Osteocyte (in vitro differentiated cells): ENCODE measurements at regions not wholly inside any gene's neighbourhood (a gene's known extent, or its start where the extent isn't known, plus 50 kb on each side); places are given as distances from the start of the nearest gene placed in this dataset.

Source experiments
- DNase-seq: peaks from one replicate; pipeline ENCODE4 v3.0.0; 2021; ENCODE audit warnings: mixed read lengths; ENCODE audit not compliant: unreplicated experiment; ENCODE audit errors: extremely low spot score
- H3K27ac Mint-ChIP-seq: one replicate; pipeline ENCODE4 v1.8.0; 2021; ENCODE audit warnings: mild to moderate bottlenecking, mixed read lengths; ENCODE audit not compliant: unreplicated experiment
- H3K27me3 Mint-ChIP-seq: one replicate; pipeline ENCODE4 v1.8.0; 2021; ENCODE audit warnings: mixed read lengths; ENCODE audit not compliant: unreplicated experiment
- H3K36me3 Mint-ChIP-seq: one replicate; pipeline ENCODE4 v1.8.0; 2021; ENCODE audit warnings: mixed read lengths; ENCODE audit not compliant: unreplicated experiment
- H3K4me1 Mint-ChIP-seq: one replicate; pipeline ENCODE4 v1.8.0; 2021; ENCODE audit warnings: mixed read lengths; ENCODE audit not compliant: unreplicated experiment
- H3K4me3 Mint-ChIP-seq: one replicate; pipeline ENCODE4 v1.8.0; 2021; ENCODE audit warnings: mild to moderate bottlenecking, moderate library complexity, mixed read lengths; ENCODE audit not compliant: unreplicated experiment
- H3K9me3 Mint-ChIP-seq: one replicate; pipeline ENCODE4 v1.8.0; 2021; ENCODE audit warnings: mixed read lengths; ENCODE audit not compliant: unreplicated experiment
- TF ChIP-seq, protein P1 (sequence below): fragments of 200-600 bp; sonication (generic); IDR thresholded peaks from 2 replicates; pipeline ENCODE4 v1.5.0; 2021; ENCODE audit warnings: antibody characterized with exemption, mild to moderate bottlenecking, moderate library complexity

DNA sequence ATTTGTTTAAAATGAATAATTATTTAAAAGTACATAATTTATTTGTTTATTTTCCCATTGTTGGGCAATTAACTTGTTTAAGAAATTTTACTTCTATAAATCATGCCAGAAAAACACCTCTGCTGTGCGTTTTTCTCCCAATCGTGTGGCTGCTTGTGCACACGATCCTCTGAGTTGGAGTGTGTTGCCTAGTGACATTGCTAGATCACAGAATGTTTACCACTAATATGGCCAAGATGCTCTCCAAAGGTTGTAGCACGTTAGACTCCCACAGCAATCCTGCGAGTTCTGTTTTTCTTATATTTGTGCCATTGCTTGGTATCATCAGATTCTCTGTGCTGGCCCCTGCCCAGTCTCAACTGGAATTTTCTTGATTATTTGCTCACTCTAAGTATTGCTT lies 207.1 kb upstream of the ADCY1 start:
- TF ChIP-seq, protein P1, sequence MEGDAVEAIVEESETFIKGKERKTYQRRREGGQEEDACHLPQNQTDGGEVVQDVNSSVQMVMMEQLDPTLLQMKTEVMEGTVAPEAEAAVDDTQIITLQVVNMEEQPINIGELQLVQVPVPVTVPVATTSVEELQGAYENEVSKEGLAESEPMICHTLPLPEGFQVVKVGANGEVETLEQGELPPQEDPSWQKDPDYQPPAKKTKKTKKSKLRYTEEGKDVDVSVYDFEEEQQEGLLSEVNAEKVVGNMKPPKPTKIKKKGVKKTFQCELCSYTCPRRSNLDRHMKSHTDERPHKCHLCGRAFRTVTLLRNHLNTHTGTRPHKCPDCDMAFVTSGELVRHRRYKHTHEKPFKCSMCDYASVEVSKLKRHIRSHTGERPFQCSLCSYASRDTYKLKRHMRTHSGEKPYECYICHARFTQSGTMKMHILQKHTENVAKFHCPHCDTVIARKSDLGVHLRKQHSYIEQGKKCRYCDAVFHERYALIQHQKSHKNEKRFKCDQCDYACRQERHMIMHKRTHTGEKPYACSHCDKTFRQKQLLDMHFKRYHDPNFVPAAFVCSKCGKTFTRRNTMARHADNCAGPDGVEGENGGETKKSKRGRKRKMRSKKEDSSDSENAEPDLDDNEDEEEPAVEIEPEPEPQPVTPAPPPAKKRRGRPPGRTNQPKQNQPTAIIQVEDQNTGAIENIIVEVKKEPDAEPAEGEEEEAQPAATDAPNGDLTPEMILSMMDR = no peak
- no peak for DNase-seq
- H3K9me3 Mint-ChIP-seq = no peaks in the 10 kb centered on the region
- H3K36me3 Mint-ChIP-seq = no peaks in the 10 kb centered on the region
- H3K4me1 Mint-ChIP-seq = no peaks in the 10 kb centered on the region
- peaks cover 7% of the 10 kb centered on the region for H3K27me3 Mint-ChIP-seq
- H3K27ac Mint-ChIP-seq = no peak overlapping the region
- H3K4me3 Mint-ChIP-seq = no peak overlapping the region

DNA sequence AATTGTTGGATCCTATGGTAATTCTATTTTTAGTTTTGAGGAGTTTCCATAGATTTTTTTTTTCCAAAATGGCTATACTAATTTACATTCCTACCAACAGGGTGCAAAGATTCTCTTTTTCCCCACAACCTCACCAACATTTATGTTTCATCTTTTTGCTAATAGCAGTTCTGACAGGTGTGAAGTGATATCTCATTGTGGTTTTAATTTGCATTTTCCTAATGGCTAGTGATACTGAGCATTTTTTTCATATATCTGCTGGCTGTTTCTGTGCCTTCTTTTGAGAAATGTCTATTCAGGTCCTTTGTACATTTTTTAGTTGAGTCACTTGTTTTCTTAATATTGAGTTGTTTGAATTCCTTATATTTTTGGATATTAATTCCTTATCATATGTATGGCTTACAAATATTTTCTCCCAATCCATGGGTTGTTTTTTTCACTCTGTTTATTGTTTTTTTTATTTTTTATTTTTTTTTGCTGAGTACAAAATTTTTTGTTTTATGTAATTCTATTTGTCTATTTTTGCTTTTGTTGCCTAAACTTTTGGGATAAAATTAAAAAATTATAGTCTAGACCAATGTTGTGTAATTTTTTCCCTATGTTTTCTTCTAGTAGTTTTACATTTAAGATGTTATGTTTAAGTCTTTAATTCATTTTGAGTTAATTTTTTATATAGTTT lies 205.9 kb upstream of the ADCY1 start:
- Mint-ChIP-seq H3K27ac (no peak overlapping the region), H3K36me3 (no peaks in the 10 kb centered on the region), H3K9me3 (no peaks in the 10 kb centered on the region), H3K4me1 (no peaks in the 10 kb centered on the region), H3K4me3 (no peak overlapping the region), H3K27me3 (peaks cover 7% of the 10 kb centered on the region)
- TF ChIP-seq, protein P1 = no peak
- DNase-seq = no peak

DNA sequence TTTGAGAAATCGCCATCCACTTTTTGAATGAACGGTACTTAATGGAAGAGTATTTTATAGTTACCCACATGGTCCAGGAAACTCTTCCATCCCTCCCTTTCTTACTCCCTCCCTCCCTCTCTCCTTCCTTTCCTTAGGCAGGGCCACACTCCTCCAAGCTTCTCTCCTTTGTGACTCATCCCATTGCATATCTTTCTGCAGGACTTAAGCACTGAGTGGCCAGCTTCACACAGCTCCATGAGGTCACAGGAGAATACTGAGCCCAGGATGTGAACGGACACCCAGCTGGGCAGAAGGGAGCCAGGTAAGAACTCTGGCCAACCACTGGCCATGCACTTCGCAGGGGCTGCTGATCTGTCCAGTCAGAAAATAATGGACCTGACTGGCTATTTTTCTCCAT lies 189.7 kb upstream of the ADCY1 start:
- H3K27ac Mint-ChIP-seq = no peak overlapping the region
- TF ChIP-seq, protein P1 = no peak
- H3K4me3 Mint-ChIP-seq = no peak overlapping the region
- no peaks in the 10 kb centered on the region for H3K27me3 Mint-ChIP-seq
- H3K4me1 Mint-ChIP-seq = no peaks in the 10 kb centered on the region
- no peaks in the 10 kb centered on the region for H3K9me3 Mint-ChIP-seq
- DNase-seq = no peak
- no peaks in the 10 kb centered on the region for H3K36me3 Mint-ChIP-seq

DNA sequence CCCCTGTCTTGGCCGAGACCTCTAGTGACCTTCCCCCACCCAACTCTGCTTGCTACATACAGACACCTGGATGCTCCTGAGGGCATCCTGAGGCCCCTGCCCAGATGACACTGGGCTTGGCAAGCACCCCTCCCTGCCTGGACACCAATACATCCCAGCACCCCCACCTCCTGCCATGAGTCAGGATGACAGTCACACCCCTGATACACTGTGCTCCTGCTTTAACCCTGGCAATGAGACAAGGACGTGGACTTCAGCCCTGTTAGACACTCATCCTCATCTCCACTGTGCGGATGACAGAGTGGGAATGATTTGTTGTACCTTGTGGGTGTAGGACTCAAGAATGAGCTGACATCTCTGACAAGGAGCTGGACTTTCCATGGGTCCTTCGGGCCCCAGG lies 186.3 kb upstream of the ADCY1 start:
- Mint-ChIP-seq H3K4me3 (no peak overlapping the region), H3K27ac (no peak overlapping the region), H3K9me3 (no peaks in the 10 kb centered on the region), H3K27me3 (no peaks in the 10 kb centered on the region), H3K4me1 (no peaks in the 10 kb centered on the region), H3K36me3 (no peaks in the 10 kb centered on the region)
- no peak for DNase-seq
- TF ChIP-seq, protein P1 = no peak

DNA sequence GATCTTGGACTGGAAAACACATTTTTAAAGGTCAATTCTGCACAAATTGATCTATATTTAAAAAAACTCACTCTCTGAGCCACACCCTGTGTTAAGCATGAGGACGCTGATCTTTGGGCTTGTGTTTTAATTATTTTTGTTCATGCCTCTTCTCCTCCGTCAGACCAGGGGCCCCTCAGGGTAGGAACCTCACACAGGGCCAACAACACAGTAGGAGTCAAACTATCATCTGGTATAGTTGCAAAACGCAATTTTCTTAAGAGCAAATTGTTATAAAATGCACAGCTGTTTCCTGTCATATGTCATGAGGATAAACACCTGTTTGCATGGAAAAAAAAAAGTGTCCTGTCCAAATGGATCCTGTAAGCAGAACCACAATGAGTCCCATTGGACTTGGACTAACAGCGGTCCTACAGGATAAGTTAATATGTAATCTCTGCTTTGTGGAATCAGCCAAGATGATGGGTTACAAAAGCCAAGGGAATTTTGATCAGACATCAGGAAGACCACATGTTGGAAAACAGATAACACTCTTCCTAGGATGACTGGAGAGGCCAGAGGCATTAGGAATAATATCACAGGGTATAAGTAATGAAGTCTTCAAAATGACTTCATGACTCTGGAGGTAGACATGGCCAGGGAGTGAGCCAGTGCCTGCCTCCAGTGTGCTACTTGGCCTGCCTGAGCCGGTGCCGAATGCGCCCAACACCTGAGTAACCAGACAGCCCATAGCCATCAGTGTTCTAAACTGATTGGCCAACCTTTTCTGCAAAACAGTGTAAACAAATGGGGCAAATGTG lies 184.9 kb upstream of the ADCY1 start:
- no peaks in the 10 kb centered on the region for H3K9me3 Mint-ChIP-seq

More for the DNA sequence above, 184.9 kb upstream of the ADCY1 start:
- Mint-ChIP-seq H3K4me1 (no peaks in the 10 kb centered on the region), H3K27me3 (no peaks in the 10 kb centered on the region), H3K4me3 (no peak overlapping the region), H3K27ac (no peak overlapping the region), H3K36me3 (no peaks in the 10 kb centered on the region)
- TF ChIP-seq, protein P1 = no peak
- DNase-seq = no peak
